Left ventricle myocardium superior (tissue), 1 donor: ENCODE measurements at regions not wholly inside any gene's neighbourhood (a gene's known extent, or its start where the extent isn't known, plus 50 kb on each side); places are given as distances from the start of the nearest gene placed in this dataset.
A peak's percentile ranks its signal among the peaks of the same experiment; 100 is the strongest.

Experiments used
- ATAC-seq: fragments of 200-7000 bp; cut with Tn5 transposase; one replicate; pipeline ENCODE4 v1.9.1; 2020; ENCODE audit warnings: mild to moderate bottlenecking, moderate library complexity
- DNase-seq: peaks from one replicate; pipeline ENCODE4 v3.0.0-alpha.2; 2020
- intact Hi-C: fragments of 100-400 bp; cut with micrococcal nuclease; formaldehyde crosslinking; loops from one replicate; pipeline ENCODE4 v1.11.0; 2022
- donor health status: DM: no; HTN: yes; CAD: no; lungs with severe emphysema.

DNA sequence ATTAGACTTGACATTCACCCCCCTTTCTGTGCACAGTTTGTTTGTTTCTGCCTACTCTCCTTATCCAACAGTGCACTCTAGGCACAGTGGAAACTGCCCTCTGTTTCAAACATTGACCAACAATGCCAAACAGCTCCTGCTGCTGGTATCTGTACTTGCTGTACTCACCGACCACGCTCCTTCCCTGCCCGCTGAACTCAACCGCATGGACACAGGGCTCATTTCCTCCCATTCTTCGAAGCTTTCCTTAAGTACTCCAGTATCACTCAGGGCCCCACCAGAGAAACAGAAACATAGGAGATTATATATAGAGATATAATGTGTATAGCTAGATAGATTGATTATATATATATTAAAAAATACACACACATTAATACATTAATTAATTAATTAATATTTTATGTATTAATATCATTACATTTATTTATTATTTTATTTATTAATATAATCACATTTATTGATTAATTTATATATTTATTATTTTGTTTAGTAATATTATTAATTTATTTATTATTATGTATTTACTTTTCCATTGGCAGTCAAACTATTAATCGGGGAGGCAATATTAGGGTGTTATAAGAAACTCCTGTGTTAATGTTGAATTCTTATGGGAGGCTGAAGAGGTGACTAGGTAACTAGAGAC, 1528.2 kb downstream of the EFNB2 start:
- intact Hi-C loops: no loop called here
- no peak for DNase-seq
- no peak for ATAC-seq

DNA sequence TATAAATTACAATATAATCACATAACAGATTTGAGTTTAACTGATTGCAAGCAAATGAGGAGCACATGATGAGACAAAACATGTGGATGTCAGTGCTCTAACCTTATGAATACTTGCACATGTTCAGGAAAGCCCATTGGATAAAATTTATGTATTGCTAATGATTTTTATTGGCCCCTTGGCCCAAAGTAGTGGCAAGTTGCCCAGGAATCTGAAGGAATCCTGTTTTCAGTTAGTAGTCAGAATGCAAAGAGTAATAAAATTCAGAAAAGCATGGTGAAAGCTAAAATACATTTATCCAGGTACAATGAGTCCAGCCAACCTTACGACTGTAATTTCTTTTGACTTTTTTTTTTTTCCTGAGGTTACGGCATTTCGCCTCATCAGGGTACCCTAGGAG, 1539.4 kb downstream of the EFNB2 start:
- no peak for ATAC-seq
- no peak for DNase-seq
- intact Hi-C loops: no loop called here

DNA sequence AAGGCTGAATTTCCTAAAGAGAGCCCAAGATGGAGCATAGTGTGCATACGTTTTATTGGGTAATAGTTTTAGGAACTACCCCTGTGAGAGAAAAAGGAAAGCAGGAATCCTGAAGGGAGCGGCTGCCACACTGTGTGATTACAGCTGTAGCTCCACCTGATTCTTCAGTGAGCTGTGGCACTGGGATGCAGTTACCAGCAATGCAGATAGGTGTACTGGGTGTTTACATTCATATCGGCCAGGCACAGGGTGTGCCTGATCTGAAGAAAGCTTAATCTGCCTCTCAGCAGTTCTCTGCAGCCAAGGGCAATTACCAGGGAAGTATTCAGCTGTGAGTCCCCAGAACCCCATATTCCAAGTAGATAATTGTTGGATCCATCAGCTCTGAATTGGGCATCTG, 1541.8 kb downstream of the EFNB2 start:
- intact Hi-C loops: no loop called here
- ATAC-seq: no peak
- DNase-seq: no peak

DNA sequence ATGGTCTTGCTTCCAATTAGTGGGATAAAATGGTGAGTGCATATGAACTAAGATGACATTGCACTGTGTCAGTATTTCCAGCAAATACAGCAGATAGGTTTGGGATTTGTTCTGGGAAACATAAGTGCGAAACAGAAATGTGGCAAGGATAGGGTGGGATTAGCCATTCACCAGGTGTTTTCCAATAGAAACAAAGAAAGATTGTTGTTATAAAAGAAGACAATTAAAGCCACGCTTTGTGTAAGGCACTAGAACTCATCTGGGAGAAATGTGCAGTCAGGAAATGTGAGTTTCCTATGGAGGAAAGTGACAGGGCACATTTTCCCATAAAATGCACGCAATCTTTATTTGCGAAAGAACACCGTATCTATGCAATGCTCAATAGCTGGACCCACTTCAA, 1547.8 kb downstream of the EFNB2 start:
- no peak for DNase-seq
- ATAC-seq: no peak
- intact Hi-C loops: no loop called here

DNA sequence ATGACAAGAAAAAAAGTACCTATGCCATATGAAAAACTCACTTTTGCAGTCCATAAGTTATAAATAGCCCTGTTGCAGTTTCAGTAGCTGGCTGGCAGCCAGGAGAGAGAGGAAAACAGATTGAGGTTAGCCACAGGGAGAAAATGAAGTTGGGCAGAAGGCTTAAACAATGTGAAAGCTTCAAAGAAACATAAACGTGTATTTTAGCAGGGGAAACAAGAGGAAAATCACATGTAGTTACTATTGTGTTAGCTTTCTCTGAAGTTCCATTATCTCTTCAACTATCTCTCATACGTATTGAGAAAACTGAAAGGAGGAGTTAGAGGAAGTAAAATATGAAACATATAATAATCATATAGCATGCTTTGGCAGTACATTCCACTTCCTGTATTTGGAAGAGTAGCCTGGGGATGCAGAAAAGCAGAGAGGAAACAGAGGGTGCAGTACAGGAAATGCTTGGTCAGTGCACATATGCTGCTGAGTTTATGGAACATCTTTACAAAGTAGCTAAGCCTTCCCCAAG, 1551.1 kb downstream of the EFNB2 start:
- peak; percentile 53 for DNase-seq
- intact Hi-C loops: no loop called here
- peak; percentile 66 for ATAC-seq

DNA sequence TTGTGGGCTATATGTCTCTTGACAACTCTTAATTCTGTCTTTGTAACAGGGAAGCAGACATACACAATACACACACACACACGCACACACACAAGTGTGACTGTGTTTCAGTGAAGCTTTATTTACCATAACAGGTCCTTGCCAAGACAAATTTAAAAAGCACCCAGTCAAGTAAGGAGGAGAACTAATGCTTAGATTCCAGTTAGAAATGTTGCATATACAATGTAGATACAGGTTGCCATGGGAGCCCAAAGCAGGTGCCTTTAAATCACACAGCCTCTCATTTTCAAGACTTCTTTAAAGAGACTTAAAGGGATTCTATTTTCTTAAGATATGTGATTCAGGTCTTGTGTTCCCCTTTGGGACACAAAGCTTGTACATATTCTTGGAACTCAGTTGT, 1551.9 kb downstream of the EFNB2 start:
- intact Hi-C loops: no loop called here
- no peak for DNase-seq
- no peak for ATAC-seq

DNA sequence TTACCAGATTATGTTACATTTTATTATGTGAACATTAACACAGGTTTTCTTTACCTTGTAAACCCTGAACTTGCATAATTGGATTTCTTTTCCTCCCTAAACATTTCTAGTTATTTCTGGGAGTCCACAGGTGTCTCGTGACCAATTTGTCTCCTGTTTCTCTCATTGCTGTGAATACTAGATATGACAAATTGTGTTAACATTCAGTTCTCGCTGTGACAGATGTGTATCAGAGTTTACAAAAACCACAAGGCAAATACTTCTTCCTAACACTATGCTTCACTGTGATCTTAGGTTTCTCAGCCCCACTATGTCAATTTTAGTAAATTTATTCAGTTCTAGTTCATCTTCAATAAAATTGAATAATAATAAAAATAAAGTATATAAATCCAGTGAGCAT, 1554.9 kb downstream of the EFNB2 start:
- intact Hi-C loops: no loop called here
- DNase-seq (no peak), ATAC-seq (no peak)

DNA sequence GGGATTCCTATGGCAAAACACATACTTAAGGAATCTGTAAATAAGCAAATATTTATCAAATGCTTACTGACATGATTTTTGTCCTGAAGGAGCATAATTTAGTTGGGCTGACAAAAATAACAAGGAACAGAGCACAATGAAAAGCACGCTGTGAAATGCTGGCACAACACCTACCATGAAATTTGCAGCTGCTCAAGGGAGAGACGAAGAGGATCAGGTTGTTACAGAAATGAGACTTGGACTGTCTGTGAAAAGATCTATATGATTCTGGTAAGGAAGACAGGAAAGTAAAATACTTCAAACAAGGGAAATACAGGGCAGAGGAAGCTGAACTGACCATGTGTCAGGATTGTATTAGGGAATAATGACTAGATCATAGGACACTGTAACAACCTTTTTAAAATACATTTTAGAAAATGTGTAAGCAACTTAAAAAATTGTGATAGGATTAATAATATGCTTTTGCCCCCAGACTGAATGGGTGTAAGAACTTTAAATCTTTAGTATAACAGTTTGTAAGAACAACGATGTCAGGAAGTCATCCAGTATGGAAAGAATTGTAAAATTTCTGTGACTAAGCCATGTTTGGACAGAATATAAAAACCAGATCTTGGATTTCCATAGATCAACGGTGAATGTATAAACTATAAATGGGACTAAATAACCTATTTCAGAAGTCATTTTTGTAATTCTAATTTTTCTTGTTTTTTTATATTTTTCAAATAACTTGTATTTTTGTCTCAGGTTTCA, 1556.0 kb downstream of the EFNB2 start:
- DNase-seq: no peak
- ATAC-seq: no peak
- intact Hi-C loops: no loop called here

DNA sequence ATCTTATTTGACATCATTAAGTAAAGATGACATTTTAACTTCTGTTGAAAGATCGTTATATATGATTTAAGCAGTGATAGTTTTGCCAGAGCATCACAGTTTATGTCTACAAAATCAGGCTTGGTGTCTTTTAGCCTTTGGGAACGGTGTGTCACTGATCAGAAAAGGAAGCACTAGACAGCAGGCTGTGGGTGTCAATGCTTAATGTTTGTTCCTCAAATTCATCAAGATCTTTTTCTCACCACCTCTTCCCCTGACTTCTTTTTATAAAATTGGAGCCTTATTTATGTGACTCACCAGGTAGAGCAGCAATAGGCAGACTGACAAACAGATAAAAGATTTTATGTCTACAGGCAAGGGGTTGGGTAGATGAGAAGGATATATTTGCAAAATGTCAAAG, 1558.5 kb downstream of the EFNB2 start:
- DNase-seq (no peak), ATAC-seq (no peak)
- intact Hi-C loops: no loop called here

DNA sequence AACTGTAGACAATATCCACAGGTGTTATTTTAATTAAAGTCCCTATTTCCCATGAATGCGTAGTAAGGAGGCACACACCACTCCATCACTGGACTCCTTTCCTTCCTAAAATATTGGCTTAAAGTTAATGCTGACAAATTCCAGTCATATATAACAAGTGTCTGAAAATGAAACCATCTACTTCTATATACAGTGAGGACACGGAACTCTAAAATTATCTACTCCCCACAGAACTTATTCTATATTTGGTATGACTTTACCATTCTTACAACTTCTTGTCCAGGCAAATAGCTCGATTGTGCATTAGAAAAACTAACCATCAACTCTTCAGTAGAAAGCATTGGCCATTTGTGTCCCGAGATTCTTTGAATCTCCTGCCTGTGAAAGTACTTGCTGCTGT, 1560.2 kb downstream of the EFNB2 start:
- no peak for ATAC-seq
- DNase-seq: no peak
- intact Hi-C loops: no loop called here

DNA sequence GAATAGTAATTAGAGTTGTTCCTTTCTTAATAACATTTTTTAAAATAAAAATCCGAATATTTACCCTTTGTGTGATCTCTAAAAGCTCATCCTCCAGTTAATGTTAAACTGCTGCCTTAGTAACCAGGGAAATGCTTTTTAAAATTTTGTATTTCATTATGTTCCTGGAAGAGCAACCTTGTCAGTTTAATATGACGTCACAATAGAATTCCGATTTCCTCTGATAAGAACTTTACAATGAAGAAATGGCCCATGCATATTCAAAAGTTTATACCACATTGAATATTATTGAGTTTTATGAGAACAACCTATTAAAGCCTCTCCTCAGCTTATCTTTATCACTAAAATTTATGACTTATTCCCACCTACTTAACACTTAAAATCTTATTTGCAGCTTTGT, 1566.6 kb downstream of the EFNB2 start:
- intact Hi-C loops: no loop called here
- no peak for DNase-seq
- ATAC-seq: no peak

DNA sequence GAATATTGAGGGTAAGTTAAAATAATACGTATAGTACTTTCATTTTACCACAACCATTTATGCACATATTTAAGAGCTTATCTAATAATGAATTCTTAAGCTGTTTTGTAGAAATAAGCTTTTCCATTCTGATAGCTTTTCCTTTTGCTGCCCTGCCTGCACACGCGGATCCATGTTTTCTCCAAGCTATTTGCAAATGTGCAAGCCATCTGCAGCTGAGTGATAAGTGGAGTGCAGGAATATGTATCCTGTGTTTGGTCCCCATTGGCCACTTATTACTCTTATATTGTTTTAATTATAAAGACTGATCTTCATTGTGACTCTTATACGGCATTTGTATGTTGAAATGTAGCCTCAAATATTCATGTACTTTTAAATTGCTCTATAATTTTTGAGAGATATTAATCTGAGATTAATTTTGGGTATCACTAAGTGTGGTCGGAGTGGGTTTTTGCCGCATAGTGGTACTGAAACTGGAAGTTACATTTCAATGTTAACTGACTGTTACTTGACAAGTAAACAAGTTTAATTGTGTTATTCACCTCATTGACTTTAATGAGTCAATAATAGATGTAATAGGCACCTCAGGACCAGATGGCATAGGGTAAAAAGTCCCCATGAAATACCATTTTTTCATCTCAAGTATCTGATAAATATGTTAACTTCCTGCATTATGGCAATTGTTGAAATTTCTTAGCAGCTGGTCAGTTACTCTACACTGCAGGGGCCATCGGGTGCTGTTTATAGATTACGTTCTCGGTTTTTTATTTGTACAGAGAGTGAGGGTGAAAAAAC, 1567.4 kb downstream of the EFNB2 start:
- intact Hi-C loops: no loop called here
- ATAC-seq (no peak), DNase-seq (no peak)

DNA sequence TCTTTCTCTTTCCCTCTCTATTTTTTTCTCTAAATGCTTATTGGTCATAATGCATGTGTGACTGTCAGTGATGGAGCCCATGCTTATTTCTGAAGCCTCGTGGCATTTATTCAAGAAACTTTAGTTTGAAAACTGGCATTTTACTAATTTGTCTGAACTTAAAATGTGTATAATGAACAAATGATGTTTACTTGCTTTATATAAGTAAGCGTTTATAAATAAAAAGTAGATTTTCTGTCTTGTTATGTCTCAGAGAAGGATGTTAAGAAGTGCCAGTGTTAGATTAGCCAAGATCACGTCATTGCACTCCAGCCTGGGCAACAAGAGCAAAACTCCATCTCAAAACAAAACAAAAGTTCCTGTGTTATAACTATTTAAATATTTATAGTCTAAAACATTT, 1568.1 kb downstream of the EFNB2 start:
- ATAC-seq (no peak), DNase-seq (no peak)
- intact Hi-C loops: no loop called here

DNA sequence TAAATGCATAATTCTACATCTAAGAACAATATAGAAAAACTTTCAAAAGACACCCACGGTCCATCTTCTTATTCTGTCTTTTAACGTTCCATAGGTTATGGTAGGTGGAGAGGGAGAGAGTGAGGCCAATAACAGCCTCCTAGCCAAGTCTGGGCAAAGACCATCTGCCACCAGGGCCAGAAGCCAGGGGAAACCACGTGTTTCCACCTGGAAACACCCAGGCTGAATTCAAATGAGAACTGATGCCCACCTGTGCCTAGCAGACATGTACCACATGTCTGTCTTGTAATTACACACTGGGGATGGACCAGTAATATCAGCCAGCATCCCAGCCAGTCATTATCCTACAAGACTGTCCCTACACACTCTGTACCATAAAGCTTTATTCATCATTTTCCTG, 1573.1 kb downstream of the EFNB2 start:
- intact Hi-C loops: no loop called here
- no peak for ATAC-seq
- DNase-seq: no peak

DNA sequence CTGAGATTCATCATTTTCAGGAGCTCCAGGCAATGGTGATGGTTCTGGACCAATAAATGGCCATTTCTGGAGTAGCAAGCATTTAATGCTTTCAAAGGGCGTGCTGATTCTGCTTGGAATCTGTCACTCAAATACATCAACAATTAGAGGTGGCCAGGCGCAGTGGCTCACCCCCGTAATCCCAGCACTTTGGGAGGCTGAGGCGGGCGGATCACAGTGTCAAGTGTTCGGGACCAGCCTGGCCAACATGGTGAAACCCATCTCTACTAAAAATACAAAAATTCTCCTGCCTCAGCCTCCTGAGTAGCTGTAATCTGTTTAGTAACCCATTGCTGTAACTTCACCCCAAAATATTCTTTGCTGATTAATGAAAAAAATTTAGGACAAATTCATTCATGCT, 1574.2 kb downstream of the EFNB2 start:
- intact Hi-C loops: no loop called here
- no peak for DNase-seq
- no peak for ATAC-seq

DNA sequence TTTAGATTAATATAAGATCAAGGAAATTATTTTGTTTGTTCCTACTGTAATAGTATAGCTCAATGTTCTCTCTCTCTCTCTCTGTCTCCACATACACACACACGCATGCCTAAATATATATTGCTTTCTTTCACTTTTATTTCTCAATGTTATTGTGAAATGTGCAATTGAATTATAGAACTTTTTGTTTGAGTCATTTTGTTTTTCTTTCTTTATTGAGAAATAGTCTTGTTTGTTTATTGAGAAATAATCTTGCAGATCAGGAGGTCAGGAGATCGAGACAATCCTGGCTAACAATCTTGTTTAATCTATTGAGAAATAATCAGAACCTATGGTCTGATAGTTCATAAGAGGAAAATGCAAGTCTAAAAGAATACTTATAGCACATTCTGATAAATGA, 1581.3 kb downstream of the EFNB2 start:
- ATAC-seq: no peak
- intact Hi-C loops: no loop called here

DNA sequence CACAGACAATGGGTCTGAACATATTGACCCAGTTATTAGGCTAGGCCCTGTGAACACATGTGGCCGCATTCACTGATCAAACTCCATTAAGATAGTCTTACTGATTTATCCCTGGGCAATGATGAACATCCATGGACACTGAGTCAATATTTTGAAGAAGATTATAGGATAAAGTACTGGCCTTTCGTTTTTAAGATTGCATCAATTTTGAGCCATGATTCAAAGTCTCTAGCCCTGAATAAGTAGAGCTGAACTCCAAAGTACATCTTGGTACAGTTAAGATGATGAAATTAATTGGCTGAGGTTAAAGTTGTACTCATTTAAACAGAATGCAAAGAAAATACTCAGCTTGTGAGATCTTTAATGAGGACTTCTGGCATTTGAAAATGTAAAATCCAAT, 1581.9 kb downstream of the EFNB2 start:
- no peak for ATAC-seq
- intact Hi-C loops: no loop called here
- no peak for DNase-seq

More for the DNA sequence above, 1581.3 kb downstream of the EFNB2 start:
- DNase-seq: no peak

DNA sequence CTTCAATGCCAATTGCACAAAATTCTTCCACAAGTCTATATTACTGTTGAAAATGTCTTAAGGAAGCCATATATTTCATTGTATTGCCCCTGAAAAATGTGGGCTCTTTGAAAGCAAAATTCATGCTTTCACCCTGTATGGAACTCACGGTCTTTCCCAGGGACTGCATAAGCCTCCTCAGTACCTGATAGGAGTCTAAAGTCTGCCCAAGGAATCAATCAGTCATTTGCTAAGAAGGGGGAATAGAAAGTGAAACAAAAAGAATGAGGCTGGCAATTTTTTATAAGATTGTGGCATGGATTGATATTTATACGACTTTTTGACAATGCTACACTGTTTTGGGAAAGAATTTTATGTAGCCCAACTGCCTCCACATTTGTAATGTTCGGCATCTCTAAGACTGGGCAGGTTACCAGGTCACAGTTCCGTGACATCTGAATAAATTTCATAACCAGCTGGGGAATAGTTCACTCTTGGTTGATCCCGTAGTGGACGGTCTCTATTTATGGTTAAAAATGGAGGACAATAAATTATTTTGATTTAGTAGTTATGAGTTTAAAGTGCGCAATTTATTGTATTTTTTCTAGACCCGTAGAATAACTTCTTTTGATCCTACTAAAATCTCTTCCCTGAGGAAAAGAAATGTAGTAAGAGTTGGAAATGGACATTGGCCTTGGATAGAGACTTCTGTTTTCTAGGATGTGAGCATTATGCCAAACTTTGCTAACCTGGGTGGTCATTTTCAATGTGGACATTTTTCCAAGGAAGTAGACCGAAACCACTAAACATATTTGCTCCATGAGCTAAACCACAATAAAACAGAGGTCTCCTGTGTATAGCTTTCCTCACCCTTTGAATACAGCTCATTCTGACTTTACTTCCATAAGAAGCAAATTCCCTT, 1585.4 kb downstream of the EFNB2 start:
- DNase-seq (no peak), ATAC-seq (no peak)
- intact Hi-C loops: no loop called here

DNA sequence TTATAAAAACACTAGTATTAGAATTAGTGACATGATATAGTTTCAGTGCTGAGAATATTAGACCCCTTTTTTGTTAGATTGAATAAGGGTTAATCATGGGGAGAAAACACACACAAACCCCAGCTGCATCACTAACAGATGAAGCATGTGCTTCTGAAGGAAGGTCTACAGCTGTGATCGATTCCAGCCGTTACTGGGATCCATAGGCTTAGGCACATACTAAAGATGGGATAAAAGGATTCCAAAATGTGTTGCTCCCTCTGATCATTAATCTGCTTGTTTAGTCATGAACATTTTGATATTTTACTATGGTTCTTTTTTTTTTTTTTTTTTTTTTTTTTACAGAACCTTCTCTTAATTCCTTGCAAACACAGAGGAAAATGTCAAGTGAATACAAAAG, 1591.3 kb downstream of the EFNB2 start:
- ATAC-seq: no peak
- intact Hi-C loops: no loop called here
- DNase-seq: no peak
